ENCODE measurements at regions not wholly inside any gene's neighbourhood (a gene's known extent, or its start where the extent isn't known, plus 50 kb on each side); places are given as distances from the start of the nearest gene placed in this dataset.

DNA sequence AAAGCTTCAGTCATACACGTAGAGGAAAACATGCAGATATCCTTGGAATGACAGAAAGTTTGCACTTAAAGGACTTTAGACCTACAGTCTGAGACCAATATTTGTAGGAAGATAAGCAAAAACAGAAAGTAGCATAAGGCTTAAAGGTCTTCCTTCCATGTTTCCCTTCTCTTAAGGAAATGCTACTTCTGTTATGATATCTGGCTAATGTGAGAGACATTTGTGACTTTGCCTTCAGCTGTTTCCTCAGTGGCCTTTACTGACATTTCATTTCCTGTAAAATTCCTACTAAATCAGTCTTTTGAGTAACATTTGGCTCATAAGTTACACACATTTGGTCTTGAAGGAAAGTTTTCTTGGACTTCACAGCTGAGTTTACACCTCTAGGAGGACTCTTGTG is 713.4 kb downstream of the TBC1D32 start:
- no peak for DNase-seq

DNA sequence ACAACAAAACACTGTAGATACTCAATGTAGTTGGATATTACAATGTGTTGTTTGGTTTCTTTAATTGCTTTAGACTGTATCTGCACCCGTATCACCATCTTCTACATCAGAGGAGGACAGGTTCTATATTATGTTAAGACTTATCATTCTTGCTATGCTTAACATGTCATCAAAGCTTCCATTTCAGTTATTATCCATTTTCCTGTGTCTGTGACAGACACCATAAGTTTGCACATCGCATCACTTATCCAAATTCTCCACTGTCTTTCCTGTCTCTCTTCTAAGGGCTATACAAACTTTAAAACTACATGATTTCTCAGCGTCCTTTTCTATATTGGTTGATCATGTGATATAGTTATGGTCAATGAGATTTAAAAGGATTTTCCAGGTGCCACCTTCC is 719.0 kb downstream of the TBC1D32 start:
- no peak for DNase-seq

DNA sequence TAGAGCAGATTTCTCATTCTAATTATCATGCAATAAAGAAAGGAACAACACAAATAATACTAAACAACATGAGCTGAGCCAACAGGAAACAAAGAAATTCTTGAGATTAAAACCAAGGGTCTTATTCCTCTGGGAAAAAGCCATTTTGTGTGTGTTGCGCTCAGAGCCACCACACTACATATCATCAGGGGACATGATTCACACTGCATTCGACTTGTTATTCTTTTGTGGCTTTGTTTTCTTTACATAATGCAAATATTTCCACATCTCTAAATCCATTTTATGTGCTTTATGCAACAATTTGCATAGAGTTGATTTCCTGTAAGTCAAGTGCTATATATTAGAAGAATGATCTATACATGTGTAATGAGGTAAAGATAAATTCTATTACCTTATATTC is 719.6 kb downstream of the TBC1D32 start:
- DNase-seq, result no peak

DNA sequence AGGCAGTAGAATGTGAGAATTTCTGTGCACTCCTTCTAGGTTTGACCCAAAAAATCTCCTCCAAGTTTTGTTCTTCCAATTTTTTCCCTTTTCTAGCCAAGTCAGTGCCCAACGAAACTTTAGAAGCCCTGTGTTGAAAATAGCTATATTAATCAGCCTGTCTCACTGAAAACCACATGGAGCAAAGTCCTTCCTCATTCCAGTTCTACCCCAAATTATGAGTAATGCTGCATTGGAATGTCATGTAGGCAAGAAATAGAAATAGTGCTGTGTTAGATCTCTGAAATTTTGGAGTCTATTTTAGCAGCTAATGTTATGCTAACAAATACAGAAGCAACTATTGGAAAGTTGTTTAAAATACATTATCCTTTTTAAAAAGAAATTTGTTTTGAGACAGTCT is 725.5 kb downstream of the TBC1D32 start:
- no peak for DNase-seq

DNA sequence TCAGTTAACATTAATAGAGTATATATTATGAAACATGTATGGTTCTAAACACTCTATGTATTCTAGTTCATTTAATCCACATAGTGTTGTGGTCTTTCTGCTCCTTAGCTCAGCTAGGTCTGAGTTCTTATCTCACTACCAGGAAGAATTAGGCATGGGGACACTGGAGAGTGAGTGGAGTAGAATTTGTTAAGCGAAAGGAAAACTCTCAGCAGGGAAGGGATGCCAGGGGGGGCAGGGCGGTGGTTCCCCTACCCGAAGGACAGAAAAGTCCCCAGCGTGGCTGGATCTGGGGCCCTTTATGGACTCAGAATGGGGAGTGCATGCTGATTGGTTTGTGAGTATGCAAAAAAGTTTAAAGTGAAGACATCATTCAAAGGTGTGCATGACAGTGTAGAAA is 727.5 kb downstream of the TBC1D32 start:
- DNase-seq, result no peak

DNA sequence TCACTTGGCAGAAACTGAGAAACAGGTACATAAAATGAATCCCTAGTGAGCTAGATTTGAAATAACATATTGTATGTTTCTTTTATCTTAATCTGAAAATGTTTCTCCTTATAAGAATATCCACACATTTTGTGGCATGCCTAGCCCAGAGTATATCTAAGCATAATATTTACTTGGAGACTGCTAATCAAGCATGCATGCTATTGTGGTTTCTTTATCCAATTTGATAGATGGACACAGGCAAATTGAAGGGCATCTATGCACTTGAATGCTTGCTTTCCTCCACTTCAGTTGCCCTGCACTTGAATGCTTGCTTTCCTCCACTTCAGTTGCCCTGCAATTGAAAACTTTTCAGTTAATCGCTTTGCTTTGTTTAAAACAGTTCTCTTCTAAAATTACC is 729.8 kb downstream of the TBC1D32 start:
- no peak for DNase-seq

DNA sequence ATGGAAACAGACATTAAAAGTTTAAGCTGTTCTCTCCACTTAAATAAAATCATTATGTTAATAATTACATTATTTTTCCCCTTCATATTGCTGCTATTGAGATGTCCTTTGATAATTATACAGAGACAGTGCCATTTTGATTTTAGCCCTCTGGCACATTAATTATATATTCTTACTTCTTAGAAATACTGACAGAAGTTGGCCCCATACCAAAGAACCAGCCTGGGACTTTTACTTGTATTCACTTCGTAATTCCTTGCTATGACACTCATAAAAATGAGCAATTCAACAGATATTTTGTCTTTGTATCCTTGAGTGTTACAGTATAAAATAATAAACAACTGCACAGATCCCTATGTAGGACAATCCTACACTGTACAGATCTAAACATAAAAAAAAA is 743.7 kb downstream of the TBC1D32 start:
- DNase-seq, result no peak

DNA sequence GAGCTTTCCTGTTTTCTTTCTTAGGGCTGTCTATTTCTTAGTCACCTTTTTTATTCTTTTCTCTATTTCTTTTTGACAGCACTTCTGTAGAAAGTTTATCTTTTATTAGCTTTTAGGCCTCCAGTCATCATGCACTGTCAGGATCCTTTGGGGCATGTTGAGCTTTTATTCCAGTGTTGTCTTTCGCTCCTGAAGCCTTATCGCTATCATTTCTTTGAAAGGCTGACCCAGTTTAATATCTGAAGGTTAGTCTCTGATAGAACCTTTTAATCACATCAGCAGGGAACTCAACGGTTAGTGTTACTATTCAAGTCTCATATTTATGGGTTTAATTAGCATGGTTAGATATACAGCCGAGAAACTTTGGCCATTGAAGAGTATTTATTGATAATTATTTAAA is 745.9 kb downstream of the TBC1D32 start:
- no peak for DNase-seq

DNA sequence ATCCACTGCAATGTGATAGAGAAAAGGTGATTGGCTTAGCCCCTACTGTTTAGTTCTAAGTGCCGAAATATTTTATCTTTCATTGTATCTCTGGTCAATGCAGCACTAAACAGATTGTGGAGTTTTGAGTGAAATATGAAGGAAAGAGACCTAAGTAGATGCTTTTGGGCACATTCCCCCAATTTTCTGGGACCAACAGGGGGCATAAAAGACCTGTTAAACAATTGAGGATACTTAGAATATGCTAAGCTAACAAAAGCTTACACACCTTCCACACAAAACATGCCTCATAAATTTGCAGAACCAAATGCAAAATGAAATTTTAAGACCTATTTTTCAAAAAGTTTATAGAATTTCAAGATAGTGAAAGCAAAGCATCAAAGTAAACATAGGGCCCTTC is 746.9 kb downstream of the TBC1D32 start:
- DNase-seq, result no peak

DNA sequence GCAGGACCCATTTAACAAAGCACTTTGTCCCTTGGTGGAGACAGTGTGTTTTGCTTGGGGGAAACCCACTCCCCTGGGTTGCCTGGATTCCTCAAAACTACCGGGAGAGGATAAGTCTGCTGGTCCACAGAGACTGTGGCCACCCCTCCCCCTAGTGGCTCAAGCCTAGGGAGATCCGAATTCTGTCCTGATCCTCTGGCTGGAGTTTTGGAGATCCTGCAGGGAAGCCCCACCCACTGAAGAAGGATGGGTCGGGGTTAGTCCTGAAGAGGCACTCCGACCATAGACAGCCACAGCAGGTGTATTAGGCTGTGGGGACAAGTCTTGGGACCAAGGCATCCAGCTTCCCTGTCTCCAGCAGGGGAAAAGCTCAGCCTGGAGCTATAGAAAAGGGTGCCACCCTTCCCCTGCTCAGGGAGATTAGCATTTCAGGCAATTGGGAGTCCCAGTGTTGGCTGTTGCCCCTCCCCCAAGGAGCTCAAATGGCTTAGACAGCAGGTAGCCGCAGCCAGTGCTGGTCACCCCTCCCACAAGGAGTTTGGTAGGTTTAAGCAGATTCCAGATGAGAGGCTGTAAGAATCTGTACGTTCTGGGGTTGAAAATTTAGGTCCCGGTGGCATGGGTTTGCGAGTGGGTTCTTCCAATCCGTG is 750.0 kb downstream of the TBC1D32 start:
- no peak for DNase-seq

DNA sequence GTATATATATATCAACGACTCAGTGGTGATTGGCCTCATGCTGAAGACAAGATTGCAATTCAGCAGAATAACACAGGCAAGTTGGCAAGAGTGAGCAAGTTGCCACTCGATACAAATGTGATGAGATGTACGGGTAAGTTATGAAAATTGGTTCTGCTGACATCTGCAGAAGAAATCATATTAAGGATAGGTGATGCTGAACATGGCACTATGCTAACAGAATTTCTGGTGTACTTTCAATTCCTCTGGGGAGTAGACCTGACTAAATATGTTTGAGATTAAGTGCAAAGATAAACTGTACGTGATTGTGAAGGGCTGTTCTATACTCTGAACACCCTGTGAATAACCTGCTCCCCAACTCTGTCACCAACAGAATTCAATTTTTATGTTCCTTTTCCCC is 758.2 kb downstream of the TBC1D32 start:
- DNase-seq, result no peak

DNA sequence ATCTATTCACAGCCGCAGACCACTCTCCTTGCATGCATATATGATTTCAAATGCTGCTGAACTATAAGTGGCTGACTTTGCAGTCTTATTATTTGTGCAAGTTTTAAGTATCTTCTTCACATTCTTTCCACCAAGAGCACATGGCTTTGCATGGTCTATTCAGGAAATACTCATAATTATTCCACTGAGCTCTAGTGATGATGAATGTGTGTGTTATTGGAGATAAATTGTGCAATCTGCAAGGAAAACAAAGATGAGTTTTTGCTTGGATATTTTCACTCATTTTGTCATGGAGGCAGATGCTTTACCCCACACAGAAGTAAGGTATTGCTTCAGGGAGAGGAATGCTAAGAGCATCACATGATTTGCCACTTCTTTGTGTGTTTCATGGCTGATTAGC is 764.6 kb downstream of the TBC1D32 start:
- DNase-seq, result no peak

DNA sequence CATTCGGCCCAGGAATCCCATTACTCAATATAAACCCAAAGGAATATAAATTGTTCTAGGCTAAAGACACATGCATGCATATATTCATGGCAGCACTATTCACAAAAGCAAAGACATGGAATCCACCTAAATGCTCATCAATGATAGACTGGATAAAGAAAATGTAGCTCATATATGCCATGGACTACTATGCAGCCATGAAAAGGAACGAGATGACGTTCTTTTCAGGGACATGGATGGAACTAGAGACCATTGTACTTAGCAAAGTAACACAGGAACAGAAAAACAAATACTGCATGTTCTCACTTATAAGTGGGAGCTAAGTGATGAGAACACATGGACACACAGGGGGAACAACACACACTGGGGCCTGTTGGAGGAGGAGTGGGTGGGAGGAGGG is 769.5 kb downstream of the TBC1D32 start:
- DNase-seq, result no peak

DNA sequence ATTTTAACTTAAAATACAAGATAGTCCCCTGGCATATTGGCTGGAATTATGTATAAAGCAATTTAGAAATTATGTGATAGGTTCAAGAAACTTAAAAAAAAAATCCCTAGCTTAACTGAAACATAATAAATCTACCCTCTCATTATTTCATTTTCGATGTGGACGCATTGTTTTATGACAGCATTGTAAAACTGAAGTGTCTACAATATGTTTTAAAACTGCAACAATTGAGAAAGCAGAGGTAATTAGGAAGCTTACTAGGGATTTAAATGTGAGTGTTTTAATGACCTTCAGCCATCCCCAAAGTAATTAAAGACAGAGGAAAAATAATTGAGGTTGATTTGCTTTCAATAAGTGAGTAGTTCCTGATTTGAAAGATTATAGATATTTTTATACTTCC is 776.0 kb downstream of the TBC1D32 start:
- DNase-seq, result no peak

DNA sequence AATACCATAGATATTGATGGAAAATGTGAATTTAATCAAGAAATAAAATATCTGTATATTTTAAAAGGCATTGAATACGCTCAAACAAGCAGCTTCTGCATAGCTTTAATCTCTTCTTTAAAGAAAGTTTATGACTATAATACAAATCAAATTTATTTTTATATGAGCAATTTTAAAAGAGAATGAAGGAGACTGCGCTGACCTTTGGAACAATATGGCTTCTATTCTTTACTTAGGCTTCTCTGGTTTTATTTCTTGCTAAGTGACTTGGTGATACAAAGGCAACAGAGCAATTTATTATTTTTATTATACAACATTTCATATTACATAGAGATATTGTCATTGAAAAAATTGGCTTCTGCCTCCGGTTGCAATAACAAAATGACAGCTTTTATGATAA is 776.7 kb downstream of the TBC1D32 start:
- no peak for DNase-seq

DNA sequence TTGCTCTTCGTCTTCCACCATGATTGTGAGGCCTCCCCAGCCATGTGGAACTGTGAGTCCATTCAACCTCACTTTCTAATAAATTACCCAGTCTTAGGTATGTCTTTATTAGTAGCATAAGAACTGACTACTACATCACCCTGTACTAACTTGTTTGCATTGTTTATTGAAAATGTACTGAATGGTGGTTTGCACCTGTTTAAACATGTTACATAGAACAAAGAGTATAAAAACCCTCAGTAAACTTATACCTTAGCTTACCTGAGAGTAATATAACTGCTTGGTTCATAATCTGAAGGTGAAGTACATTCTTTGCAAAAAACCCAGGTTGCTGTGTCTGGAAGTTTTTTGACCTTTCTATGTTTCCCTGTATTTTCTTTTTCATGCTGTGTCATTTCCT is 777.8 kb downstream of the TBC1D32 start:
- no peak for DNase-seq

DNA sequence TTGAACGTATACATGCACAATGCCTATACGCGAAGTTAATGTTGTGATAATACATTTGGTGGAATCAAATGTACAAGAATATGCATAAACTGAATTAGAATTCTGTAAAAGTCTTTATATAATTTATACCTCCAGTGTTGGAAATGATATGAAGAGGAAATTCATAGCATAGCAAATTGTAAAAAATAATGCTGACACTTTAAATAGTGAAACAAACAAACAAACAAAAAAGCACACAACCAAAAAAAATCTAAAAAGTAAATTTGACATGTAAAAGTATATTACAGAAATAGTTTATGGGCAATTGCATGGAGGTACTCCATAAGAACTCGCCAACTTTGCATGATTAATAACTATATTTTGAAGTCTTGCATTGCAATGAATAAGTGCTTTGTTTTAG is 780.9 kb downstream of the TBC1D32 start:
- DNase-seq, result no peak

DNA sequence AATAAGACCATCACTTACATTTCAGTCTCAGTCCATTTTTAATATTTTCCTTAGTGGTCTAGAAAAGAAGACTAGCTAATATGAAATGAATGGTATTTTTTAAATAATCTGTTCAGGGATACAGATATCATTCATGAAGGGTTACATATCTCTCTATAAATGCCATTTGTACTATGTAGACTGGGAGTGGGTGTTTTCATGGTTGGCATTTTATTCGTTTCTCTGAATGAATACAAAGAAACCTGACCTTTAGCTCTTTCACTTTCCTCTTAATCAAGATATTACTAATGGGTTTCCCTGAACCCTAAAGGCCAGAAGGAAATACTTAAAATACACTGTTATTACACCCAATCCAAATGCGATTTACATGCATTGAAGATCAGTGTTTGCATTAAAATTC is 788.9 kb downstream of the TBC1D32 start:
- no peak for DNase-seq

DNA sequence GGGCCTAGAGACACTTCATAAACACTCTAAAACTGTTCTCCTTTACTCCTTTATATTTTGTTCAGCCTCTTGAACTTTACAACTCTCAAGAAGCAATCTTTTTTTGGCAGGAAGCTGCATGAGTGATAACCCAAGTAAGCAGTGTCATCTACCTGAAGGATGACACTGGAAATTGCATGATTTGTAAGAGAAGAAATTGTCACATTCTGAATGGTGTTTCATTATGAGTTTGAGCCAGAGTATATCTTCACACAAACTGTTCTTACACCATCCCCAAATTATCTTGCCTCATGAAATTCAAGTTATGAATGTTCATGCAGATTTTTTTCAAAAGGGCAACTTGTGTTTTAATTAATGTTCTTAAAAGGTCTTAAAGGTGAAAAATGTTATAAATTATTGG is 799.3 kb downstream of the TBC1D32 start:
- DNase-seq, result peak in 1 of 5 donors; percentile 4

DNA sequence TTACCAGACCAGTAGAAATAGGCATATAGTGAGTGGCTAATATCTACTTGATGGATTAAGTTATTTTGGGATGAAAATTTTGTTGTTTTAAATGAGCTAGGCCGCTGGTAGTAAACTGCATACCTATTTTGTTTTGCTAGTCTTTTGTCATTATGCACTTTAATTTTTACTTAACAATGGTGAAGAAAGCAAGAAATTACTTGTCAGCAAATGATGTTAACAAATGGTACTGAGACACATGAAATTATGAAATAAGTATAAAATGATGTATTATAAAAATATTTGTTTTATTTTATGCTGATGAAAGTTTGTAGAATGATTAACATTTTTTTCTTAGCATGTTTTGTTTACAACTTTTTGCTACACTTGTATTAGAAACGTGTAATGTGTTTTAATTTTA is 807.7 kb downstream of the TBC1D32 start:
- DNase-seq, result no peak

DNA sequence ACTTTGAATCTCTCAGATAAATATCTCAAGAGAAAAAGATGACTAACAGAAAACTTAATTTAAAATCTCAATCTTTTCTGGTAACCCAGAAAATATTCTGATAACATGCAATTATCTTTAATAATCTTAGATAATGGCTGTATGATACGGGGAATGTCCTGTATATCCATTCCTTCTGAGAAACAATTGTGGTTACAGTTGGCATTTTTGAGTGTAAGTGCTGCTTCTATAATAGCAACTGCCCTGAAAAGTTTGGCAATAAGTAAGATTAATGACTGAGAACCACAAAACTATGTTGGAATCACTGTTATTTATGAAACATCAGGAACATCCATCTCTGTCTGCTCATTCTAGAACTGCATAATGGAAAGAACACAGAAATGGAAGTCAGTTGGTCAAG is 819.7 kb downstream of the TBC1D32 start:
- DNase-seq, result no peak

DNA sequence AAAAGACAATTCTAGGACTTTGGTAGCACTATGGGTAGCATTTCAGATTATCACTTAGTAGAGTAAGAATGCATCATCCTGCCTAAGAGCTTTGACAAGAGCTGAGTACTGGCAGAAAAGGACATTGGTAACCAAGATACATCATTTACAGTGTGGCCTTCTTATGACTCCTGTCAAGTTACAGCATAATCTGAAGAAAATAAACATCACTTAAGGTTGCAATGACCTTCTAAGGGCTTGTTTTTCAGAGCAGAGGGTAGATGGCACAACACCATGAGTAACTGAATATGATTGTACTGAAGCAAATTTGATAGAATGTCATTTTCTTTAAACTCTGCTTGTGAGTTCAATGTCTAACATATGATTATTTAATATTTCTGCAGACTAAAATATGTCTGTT is 822.6 kb downstream of the TBC1D32 start:
- no peak for DNase-seq

DNA sequence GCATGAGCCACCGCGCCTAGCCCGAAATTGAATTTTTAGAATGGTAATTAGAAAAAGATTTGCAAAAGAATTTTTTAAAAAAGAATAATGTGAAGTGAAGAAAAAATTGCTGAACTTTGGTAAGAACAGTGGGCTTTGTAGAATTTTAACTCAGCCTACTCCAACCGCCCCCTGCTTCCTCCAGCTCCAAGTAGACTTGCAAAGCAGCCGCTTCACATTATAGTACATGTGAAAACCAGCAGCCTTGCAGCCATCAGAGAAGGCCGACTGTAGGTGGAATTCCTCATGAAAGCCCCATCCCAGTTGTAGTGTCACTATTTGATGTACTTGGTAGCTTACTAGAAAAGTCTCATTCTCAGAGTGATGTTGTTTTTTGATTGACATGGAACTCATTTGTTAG is 835.6 kb downstream of the TBC1D32 start:
- no peak for DNase-seq

DNA sequence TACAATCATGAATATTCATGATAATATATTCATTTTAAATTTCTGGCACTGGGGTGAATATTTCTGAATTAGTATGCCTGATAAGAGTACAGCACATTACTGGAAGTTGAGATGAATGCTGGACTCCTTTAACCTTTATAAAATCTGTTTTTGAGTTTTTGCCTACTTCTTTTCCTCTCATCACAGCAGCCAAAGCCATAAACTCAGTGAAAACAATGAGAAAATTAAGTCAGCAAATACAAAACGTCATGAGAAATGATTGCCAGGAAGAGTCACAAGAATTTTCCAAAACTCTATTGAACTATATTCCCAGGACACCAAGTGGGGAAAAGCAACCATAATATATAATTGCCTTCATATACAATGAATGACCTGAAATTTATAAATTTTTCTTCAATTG is 837.6 kb downstream of the TBC1D32 start:
- no peak for DNase-seq

DNA sequence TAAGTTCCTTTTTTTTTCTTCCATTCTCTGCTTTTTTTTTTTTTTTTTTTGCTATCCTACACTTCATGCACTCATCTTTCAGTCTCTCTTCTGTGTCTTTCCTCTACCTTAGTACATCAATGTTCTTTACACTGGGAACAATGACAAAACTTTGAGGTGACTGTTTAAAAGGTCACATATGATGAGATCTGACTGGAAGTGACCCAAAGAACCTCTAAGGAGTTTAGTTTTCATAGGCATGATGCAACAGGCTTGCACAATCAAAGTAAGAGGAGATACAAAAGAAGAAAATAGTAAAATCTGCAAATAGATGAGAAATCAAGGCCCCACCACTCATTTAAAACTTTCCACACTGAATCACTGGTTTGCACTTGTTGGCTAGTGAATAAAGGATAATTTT is 840.8 kb downstream of the TBC1D32 start:
- DNase-seq, result no peak

DNA sequence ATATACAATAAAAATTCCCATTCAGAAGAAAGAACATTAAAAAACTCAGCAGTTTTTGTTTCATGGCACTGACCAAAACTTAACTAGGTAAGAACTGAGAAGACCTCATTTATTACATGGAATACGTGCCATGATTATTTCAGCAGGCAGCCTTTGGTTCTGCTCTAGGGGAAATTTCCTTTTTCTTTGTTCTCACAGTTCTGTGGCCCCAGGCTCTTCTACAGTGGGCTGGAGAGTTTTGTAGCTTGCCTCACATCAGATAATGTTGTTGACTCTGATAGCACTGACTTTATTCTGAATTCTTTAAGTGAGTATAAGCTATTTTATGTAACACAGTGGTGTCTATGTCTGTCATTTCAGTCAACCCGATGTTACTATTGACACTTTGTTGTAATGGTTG is 844.3 kb downstream of the TBC1D32 start:
- no peak for DNase-seq
